ENCODE measurements at regions not wholly inside any gene's neighbourhood (a gene's known extent, or its start where the extent isn't known, plus 50 kb on each side); places are given as distances from the start of the nearest gene placed in this dataset.

DNA sequence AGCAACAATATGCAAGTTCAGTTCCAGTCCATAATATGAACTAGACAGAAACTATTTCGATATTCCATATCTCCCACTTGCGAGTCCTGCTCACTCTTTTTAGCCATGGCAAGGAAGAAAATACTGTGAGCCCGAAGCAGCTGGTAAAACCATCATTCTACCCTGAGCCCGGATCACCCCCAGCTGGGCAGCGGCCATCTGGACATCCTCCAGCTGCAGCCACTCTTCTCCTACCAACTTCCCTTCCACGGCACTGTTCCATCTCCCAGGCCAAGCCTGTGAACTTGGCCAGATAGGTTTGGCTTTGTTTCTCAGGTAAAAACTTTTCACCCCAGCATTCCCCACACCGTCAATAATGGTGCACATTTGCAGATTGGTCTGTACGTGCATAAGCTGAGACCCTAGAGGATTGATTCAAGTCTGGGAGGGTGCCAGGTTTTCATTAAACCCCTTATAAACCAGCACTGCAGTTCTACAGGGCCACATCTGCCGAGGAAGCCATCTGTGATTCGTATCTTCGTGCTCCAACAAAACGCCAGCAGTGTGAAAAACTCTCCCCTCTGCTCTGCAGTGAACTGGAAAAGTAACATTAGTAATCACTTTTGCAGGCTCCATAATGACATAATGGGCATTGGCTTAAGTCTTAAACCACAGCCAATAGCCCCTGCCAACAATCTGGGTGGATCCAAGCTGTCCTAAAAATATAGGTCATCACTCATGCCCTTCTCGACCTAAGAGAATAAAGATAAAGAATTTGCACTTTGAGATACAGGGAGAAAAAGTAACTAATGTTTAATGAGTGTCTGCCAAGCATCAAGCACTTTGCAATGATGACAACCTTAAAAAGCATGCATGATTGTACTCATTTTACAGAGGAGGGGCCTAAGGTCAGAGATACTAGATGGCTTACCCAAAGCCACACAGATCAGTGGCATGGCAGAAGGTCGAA is 205.1 kb downstream of the PLPP3 start:
- H3K4me1 Mint-ChIP-seq (ENCODE audit: low read depth, unreplicated experiment): peaks cover 9% of the 10 kb centered on the region
- DNase-seq: no peak
- H3K27me3 Mint-ChIP-seq (ENCODE audit: unreplicated experiment): no peaks in the 10 kb centered on the region
- no peaks in the 10 kb centered on the region for H3K9me3 Mint-ChIP-seq (ENCODE audit: low read depth, unreplicated experiment)
- CTCF ChIA-PET: no interaction called here
- TF ChIP-seq, protein P1, sequence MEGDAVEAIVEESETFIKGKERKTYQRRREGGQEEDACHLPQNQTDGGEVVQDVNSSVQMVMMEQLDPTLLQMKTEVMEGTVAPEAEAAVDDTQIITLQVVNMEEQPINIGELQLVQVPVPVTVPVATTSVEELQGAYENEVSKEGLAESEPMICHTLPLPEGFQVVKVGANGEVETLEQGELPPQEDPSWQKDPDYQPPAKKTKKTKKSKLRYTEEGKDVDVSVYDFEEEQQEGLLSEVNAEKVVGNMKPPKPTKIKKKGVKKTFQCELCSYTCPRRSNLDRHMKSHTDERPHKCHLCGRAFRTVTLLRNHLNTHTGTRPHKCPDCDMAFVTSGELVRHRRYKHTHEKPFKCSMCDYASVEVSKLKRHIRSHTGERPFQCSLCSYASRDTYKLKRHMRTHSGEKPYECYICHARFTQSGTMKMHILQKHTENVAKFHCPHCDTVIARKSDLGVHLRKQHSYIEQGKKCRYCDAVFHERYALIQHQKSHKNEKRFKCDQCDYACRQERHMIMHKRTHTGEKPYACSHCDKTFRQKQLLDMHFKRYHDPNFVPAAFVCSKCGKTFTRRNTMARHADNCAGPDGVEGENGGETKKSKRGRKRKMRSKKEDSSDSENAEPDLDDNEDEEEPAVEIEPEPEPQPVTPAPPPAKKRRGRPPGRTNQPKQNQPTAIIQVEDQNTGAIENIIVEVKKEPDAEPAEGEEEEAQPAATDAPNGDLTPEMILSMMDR (IDR thresholded peaks at IDR 0.05; ENCODE audit: unreplicated experiment): no peak
- H3K27ac Mint-ChIP-seq (ENCODE audit: unreplicated experiment): no peak overlapping the region
- no peaks in the 10 kb centered on the region for H3K36me3 Mint-ChIP-seq (ENCODE audit: insufficient read depth, unreplicated experiment)
- BruUV-seq (replicated peaks): no TSS peak
- intact Hi-C loops (cut with micrococcal nuclease; ENCODE audit: unreplicated experiment): no loop called here
- H3K4me3 Mint-ChIP-seq (ENCODE audit: low read depth, unreplicated experiment): no peak overlapping the region

DNA sequence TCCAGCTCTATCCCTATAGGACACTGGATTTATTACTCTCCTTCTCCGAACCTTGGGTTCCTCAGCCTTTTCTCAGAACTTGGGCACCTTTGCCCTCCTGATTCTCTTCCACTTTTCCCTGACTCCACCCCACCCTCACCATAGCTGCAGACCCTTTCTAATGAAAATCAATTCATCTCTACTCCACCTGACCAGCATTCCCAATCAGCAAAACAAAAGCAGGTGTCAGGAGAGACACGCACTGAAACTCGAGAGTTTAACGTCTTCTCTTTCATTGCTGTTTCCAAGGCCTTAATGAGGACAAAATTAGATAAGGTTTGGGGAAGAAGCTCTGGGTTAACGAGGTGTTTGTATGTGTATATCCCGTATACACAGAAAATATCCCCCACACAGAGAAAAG is 208.8 kb downstream of the PLPP3 start:
- Mint-ChIP-seq H3K9me3 (ENCODE audit: low read depth, unreplicated experiment) (no peaks in the 10 kb centered on the region), H3K27ac (ENCODE audit: unreplicated experiment) (no peak overlapping the region), H3K4me1 (ENCODE audit: low read depth, unreplicated experiment) (no peaks in the 10 kb centered on the region), H3K27me3 (ENCODE audit: unreplicated experiment) (no peaks in the 10 kb centered on the region), H3K36me3 (ENCODE audit: insufficient read depth, unreplicated experiment) (no peaks in the 10 kb centered on the region), H3K4me3 (ENCODE audit: low read depth, unreplicated experiment) (no peak overlapping the region)
- CTCF ChIA-PET: no interaction called here
- DNase-seq: no peak
- intact Hi-C loops (cut with micrococcal nuclease; ENCODE audit: unreplicated experiment): no loop called here
- no TSS peak for BruUV-seq (replicated peaks)
- TF ChIP-seq, protein P1 (IDR thresholded peaks at IDR 0.05; ENCODE audit: unreplicated experiment): no peak

DNA sequence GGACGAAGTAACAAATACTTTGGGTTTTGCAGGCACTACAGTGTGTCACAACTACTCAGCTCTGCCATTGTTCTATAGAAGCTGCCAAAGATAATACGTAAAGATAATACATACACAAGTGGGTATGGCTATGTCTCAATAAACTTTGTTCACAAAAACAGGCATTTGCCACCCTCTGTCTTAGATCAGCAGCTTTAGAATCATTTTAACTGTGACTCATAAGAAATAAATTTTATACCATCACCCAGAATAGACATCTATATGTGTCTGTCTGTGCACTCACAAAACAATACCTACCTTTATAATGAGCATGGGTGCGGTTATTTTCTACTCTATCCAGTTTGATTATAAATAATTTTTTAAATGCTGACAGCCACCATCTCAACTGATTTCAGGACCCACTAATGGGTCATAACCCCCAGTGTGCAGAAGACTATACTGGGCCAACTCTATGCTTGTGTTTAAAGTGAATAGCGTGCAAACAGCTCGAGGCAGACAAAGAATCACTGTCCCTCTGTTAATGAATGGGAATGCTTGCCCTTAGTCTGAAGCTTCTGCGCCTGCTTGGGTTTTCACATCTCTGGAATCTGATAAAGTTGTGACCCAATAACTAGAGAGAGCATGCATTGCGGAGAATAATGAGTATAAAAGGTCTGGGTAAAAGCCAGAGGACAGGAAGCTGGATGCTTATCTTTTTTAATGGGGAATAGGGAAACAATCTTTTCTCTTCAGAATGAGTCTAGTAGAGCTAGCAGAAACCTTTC is 216.2 kb downstream of the PLPP3 start:
- H3K4me1 Mint-ChIP-seq (ENCODE audit: low read depth, unreplicated experiment): no peaks in the 10 kb centered on the region
- H3K36me3 Mint-ChIP-seq (ENCODE audit: insufficient read depth, unreplicated experiment): no peaks in the 10 kb centered on the region
- intact Hi-C loops (cut with micrococcal nuclease; ENCODE audit: unreplicated experiment): no loop called here
- TF ChIP-seq, protein P1 (IDR thresholded peaks at IDR 0.05; ENCODE audit: unreplicated experiment): no peak
- no peaks in the 10 kb centered on the region for H3K27me3 Mint-ChIP-seq (ENCODE audit: unreplicated experiment)
- H3K9me3 Mint-ChIP-seq (ENCODE audit: low read depth, unreplicated experiment): no peaks in the 10 kb centered on the region
- H3K27ac Mint-ChIP-seq (ENCODE audit: unreplicated experiment): no peak overlapping the region
- CTCF ChIA-PET: no interaction called here
- H3K4me3 Mint-ChIP-seq (ENCODE audit: low read depth, unreplicated experiment): no peak overlapping the region
- no peak for DNase-seq
- BruUV-seq (replicated peaks): no TSS peak

DNA sequence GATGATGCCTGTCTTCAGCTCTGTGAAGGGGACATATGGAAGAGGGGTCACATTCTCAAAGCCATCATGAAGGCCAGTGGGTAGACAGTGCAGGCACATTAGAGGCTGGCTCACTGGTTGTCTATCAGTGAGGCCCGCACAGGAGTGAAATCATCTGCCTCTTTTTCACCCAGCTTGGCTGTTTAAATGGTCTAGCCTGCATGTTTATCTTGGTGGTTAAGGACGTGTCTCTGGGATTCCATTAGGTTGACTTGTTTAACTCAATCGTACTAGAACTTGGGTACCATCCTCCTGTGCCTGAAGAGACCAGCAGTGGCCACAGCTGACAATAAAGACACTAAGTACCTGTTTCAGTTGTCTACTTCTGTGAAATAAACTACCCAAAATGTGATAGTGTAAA is 219.3 kb downstream of the PLPP3 start:
- BruUV-seq (replicated peaks): no TSS peak

More for the DNA sequence above, 219.3 kb downstream of the PLPP3 start:
- Mint-ChIP-seq H3K36me3 (ENCODE audit: insufficient read depth, unreplicated experiment) (no peaks in the 10 kb centered on the region), H3K4me1 (ENCODE audit: low read depth, unreplicated experiment) (no peaks in the 10 kb centered on the region), H3K4me3 (ENCODE audit: low read depth, unreplicated experiment) (no peak overlapping the region), H3K27ac (ENCODE audit: unreplicated experiment) (no peak overlapping the region), H3K27me3 (ENCODE audit: unreplicated experiment) (no peaks in the 10 kb centered on the region), H3K9me3 (ENCODE audit: low read depth, unreplicated experiment) (no peaks in the 10 kb centered on the region)
- CTCF ChIA-PET: no interaction called here
- DNase-seq: no peak
- TF ChIP-seq, protein P1 (IDR thresholded peaks at IDR 0.05; ENCODE audit: unreplicated experiment): no peak
- intact Hi-C loops (cut with micrococcal nuclease; ENCODE audit: unreplicated experiment): no loop called here

All from Calu3 (cell line).